AG08395 (cell line): ENCODE measurements at regions not wholly inside any gene's neighbourhood (a gene's known extent, or its start where the extent isn't known, plus 50 kb on each side); places are given as distances from the start of the nearest gene placed in this dataset.
"Not testable (repeated sequence)": the region's sequence is repeated elsewhere in the genome, so short reads cannot be mapped to it uniquely, and the experiment has no call there.

Experiments used
- DNase-seq: peaks from one replicate; pipeline ENCODE4 v3.0.0; 2012; ENCODE audit warnings: mixed read lengths, low spot score

DNA sequence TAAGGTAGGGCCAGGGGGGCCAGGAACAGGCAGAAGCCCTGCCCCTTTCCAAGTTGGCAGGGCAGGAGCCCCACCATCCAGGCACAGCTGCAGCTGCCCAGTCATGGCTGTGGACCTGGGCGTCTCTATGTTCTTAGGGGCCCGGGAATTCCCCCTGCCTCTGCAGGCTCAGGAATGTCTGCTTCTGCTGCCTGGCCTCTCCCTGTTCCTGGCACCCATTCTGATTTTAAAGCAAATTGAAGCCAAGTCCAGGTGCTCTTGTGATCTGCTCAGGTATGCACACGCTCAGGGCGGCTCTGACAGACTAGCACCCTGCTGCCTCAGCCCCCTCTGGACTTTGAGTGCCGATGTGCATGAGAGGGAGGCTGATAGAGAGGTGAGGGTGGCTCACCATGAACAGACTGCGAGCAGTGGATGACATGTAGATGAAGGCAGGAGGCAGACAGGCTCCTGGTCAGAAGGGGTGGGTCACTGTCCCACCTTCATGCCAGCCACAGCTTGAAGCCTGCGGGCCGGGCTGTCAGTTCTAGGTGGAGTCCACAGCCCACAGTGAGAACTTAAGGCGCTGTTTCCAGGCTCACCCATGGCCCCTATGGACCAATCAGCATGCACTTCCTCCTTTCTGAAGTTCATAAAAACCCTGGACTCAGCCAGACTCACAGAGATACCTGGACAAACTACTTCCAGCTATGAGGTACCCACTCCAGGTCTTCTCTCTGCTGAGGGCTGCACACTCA is 747.8 kb upstream of the GBE1 start:
- DNase-seq = no peak

DNA sequence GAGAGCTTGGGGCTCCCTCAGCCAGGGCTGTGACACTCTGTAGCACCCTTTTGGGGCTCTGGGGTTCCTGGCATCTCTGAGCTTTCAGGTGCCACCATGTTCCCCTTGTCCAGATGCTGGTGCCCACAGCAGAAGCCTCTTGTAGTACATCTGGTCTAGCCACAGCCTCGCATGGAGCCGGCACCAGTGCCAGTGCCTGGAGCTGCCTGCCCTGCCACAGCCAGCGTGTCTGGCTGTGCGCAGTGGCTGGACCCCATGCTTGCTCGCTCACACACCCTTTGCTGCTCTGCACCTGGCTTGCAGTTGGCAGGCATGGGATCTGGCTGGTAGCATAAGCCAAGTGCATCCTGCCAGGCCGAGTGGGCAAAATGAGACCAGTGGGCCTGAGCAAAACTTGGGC is 744.8 kb upstream of the GBE1 start:
- no peak for DNase-seq

DNA sequence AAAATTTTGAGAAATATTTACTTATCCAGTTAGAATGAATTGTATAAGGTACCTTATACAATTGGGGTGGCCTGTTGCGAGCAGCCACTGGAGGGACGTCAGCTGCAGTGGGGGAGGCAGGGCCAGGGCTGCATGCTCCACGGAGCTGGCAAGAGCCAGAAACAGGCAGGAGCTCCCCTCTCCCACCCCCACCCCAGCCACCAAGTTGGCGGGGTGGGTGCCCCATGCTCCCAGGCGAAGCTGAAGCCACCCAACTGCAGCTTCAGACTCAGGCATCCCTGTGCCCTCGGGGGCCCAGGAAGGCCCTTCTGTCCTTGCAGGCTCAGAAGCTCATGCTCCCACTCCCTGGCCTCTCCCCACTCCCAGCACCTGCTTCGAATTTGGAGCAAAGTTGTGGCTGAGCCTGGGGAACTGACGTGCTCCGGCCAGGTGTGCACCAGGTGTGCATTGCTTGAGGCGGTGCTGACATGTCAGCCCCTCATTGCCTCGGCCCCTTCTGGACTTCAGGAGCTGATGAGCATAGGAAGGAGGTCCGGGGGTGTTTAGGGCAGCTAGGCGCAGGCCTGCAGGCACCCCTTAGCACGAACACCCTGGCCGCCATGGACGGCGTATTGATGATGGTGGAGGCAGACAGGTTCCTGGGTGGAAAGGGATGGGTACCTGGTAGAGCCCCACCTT is 743.8 kb upstream of the GBE1 start:
- no peak for DNase-seq

DNA sequence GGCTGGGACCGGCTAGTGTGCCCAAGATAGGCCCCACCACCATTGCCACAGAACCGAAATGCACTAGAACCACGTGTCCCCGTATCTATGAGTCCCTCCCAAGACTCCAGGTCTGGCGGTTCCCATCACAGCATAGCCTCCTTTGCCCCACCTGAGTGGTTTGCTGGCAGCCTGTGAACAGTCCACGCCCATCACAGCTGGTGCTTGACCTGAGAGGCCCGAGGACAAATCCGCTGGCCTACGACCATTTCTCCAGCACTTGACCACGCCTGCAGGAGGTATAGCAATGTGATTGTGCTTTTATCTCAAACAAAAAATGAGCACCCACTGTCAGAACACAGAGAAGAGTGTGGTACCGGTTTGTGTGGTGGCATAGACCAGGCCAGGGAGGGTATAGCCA is 736.7 kb upstream of the GBE1 start:
- no peak for DNase-seq

DNA sequence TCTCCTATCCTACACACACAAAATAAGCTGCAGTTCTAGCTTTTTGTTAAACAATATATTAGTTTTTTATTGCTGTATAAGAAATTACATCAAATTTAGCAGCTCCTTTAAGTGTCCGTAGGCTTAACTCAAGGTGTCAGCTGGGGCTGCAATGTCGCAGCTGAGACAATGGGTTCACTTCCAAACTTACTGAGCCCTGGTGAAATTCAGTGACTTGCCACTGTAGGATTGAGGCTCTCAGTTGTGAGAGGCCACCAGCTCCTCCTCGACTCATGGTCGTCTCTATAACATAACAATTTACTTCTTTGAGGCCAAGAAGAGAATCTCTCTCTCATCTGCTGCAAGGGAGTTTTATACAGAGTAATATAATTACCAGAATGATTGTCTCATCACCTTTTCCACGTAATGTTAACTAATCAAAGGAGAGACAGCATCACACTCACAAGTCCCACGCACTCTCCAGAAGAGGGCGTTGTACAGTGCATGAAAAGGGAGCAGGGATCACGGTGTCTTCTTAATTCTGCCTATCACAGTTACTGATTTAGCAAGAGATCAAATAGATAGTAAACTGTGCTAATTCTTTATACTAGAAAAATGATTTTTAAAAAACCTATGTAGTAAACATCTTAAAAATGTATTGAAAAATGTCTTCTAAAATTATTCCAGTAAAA is 735.6 kb upstream of the GBE1 start:
- no peak for DNase-seq

DNA sequence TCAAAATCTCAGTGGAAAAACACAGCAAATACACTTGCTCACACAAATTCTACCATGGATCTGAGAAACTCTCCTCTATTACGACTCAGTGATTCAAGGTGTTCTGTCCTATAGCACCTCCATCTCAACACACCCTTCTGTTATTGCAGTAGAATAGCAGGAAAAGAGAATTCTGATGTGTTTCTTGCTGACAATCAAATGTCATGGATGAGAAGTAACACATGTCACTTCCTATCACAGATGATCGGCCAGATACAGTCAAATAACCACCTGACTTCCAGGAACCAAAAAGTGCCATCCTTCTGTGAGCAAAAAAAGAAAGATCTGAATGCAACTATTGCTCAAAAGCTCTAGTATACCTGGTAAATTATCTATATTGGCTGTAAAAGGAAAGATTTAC is 734.2 kb upstream of the GBE1 start:
- no peak for DNase-seq

DNA sequence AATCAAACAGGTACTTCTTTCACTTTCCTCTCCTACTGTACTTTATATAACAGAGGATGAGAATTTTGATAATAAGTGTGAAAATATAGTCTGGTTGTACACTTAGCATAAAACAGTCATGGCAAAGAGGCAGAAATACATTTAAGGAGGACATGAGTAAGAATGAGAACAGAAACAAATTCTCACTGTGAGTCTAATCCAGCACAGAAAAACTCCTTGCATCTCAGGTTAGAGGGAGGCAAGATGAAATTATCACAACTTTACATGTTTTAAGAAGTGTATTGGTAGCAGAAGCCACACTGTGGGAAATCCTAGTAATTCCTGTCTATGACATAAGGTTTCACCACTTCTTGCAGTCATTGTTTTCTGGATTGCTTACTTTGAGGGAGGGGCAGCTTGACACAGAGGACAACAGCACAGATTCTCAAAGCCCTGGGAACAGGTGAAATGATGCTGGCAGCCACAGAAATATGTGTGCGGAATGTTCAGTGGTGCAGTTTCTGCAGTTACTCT is 733.6 kb upstream of the GBE1 start:
- DNase-seq = no peak

DNA sequence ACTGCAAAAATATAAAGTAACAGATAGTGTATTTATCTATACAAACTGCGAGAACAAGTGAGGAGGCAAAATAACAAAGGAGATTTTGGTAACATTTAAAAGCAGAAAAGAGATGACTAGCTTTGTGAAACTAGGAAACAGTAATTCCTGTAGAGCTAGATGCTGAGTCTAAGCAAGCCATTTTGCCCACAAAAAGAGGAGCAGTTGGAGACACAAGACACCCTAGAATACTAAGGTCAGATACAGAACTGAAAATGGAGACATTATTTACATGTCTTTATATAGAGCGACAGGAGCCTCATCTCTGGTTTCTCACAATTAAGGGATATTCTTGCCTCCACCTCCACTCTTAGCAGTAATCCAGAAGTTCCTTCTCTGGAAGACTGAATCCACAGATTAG is 732.4 kb upstream of the GBE1 start:
- no peak for DNase-seq

DNA sequence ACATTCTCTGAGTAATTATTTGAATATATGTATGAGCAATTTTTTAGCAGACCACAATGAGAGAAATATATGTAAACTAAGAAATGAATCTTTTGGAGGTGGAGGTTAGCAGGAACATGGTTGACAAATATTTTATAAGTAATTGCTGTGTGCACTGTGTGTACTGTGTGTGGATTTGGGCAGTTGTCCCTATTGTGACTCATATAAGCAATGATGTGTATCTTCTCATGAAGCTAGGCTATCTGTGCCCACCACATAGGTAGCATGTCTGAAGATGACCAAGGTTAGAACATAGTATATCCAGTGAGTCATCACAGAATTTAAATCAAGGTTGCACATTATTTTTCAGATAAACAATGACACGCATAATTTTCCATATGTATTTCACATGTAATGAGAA is 713.9 kb upstream of the GBE1 start:
- DNase-seq = no peak

DNA sequence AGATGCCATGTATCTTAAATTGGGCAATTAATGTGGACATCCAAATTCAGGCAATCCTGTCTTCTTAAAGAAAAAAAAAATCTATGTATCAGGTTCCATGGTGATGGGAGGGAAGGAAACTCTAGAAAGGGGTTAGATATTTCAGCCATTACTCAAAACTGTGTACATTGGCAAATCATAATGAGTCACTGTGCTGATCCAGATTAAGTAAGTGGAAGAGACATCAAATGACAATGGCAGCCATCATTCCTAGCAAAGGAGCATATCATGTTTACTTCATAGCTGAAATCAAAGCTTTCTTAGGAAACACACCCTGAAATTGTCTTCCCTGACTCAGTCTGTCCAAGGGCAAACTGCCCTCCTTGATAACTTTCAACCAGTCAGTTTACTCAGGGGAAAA is 713.3 kb upstream of the GBE1 start:
- DNase-seq = no peak

DNA sequence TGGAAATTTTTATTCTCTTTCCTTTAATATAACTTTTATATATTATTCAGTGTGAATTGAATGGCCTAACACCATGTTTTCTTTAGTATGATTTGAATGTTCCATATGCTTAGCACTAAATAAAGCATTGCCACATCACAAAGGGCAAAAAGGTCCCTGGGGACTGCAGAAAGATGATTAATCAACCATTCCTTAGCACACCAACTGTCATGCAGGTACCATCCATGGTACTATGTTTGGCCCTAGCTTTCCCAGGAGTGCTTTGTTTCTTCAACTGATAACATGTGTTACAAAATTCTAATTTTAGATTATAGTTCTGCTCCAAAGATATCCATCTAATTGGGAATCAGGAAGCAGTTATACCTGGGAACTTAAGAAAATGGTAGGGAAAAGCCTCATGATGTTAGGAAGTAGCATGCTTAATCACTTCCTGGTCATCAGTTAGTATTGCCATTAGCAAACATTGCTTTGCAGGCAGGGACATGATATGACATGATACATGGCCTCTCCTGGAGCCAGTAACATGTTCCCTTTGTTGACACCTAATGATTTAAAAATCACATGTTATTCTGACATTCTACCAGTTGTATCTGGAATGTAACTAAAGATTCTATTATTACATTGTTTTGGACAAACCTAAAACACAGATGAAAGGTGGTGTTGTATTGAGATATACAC is 712.6 kb upstream of the GBE1 start:
- no peak for DNase-seq

DNA sequence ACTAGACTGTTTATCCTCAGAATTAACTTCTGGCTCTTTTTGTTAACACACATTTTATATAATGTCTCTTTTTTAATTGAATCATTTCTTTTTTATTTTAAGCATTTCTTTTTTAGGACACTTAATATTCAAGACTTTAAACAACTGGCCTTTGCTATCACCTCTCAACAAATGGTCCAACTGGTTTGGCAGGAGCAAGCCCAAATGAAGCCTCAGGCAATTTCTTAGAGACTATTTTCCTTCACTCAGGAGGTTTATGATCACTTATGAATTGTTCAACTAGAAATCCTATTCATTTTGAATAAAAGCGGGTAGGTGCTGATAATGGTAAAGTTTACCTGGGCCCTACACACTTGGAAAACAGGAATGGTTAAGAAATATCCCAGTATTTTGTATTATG is 705.6 kb upstream of the GBE1 start:
- DNase-seq = no peak

DNA sequence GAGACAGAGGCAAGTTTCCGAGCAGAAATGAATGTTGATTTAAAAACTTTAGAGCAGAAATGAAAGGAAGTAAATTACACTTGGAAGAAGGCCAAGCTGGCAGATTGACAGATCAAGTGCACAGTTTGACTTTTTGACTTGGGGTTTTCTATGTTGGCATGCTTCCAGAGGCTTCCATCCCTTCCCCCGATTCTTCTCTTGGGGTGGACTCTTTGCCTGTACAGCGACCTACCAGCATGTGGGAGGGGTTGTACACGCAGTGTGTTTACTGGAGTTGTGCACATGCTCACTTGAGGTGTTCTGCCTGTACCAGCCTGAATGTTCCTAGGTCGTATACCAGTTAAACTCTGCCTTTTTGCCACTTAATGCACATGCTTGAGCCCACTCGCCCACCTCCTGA is 701.5 kb upstream of the GBE1 start:
- no peak for DNase-seq

DNA sequence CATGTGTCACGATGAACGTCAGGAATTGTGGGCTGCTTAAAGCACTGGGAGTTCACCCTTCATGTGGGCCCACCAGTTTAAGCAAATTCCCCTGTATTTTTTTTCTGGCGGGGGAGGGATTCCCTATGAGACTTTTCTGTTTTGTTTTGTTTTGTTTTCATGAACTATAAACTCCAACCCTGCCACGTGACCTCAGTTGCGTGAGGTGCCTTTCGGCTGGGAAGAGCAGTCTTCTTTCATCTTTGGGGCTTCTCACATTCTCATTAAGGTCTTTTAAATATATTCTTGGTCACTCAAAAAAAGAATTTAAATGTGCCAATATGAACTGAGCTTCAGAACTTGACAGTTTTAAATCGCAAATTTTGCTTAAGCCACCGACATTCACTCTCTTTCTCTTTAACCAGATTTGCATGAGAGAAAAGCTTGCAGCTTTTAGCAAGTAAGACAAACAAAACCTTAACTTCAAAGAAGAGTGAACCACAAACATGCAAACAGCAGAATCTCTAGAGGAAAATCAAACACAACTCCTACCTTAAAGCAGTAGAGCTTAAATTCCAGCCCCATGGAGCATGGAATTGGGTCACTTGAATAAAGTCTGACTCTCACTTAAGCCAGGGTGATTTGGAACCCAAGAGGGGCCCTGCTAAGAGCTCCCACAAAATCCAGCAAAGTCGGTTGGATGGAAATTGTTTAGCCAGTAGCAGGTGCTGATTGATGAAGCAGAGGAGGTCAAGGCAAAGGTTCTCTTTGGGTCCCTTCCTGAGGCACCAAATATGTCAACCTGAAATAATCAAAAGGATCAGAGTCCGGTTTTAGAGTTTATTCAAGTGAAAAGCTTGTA is 699.8 kb upstream of the GBE1 start:
- no peak for DNase-seq

DNA sequence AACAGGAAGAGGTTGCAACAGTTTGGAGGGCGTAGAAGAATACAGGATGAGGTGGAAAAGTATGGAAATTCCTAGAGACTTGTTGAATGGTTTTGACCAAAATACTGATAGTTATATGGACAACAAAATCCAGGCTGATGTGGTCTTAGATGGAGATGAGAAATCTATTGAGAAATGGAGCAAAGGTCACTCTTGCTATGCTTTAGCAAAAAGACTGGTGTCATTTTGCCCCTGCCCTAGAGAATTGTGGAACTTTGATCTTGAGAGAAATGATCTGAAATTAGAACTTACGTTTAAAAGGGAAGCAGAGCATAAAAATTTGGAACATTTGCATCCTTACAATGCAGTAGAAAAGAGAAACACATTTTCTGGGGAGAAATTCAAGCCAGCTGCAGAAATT is 686.9 kb upstream of the GBE1 start:
- no peak for DNase-seq

DNA sequence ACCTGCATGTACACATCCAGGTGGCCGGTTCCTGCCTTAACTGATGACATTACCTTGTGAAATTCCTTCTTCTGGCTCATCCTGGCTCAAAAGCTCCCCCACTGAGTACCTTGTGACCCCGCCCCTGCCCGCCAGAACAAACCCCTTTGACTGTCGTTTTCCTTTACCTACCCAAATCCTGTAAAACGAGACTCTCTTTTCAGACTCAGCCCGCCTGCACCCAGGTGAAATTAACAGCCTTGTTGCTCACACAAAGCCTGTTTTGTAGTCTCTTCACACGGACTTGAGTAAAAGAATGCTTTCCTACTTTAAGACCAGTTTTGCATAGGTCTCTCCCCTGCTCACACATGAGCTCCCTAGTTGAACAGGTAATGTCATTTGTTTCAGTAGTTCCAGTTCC is 667.4 kb upstream of the GBE1 start:
- not testable (repeated sequence) for DNase-seq

DNA sequence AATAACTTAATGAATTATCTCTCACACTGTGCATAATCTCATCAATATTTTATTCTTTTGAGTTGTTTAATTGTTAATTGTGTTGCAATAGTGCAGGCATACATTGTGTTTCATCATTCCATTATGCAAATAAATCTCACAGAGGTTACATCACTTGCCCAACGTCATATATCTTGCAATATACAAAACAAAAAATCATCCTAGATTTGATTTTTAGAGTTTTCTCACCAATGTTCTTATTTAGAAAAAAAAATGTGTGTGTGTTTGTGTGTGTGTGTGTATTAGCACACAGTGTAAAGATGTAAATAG is 662.5 kb upstream of the GBE1 start:
- no peak for DNase-seq

DNA sequence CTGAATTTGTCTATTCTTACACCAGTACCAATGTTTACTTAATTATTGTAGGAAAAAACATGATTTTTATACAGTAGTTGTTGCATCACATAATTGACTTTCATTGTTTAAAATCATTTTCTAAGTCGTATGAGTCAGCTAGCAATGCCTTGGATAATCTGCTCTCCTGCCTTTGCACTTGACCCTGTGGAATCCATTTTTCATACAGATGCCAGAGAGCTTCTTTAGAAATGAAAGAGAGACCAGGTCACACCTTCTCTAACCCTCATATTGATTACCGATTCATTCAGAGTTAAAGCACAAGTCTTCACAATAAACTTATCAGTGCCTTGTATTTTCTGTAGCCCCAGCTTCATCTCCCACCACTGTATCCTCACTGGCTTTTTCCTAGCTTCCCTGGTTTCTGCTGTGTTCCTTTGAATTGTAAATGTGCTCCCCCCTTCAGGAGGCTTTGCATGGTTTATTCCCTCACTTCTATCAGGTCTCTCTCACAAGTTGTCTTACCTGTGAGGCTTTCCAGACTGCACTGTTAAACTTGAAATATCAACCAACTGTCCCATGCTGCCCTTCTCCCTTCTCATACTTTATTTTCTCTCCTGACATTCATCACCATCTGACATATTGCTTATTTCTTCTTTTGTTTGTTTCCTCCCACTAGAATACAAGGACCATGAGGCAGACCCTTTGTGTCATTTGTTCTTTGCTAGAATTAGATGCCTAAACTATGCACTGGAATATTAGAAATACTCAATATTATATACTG is 662.0 kb upstream of the GBE1 start:
- no peak for DNase-seq

DNA sequence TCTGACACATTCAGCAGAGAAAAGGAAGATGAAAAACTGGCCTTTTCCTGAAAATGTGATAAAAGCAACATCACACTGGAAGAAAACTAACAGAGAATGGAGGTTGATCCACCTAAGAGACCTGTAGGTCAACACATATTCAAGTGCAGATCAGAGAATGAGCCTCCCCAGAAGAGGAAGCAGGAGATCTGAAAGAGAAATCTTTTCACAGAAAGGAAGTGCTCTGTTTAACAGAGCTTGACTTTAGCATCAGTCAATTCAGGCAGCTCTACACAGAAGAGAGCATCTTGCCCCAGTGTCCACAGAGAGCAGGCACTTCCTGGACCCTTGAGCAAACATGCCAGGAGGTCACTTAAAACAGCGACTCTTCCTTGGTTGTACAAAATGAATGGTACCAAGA is 655.4 kb upstream of the GBE1 start:
- DNase-seq = no peak

DNA sequence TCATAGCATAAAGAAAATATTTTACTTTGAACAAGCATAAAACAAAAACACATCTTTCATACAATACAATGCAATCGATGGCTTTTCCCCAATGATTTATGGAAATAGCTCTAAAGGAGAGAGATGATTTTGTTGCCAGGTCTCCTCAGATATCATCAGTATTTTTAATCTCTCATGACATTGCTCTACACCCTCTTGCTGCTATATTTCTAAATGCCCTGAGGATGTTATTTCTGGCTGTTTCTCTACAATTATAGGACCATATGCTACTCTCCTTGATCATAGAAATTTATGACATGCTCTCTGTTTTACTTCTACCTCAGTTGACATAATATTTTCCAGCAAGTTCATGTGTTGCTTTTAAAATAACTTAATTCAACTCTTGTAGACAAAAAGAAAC is 654.9 kb upstream of the GBE1 start:
- DNase-seq = no peak

DNA sequence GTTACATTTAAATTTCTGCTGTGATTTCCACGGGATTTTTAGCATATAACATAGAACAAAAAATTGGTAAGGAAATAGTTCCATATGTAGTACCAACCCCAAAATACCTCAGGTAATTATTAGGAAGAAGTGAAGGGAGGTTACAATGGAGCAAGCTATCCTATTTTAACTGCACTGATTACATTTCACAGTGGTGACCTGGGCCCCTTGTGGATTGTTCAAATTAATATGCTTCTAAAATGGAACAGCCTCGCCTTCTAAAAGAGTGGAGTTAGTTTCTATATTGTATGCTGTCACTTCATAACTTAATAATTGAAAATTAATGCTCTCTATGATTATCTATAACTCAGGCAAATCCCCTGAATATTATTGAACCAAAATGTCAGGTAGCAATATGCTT is 651.7 kb upstream of the GBE1 start:
- DNase-seq = no peak
